Central memory CD4-positive, alpha-beta T cell (primary cell): ENCODE measurements at regions not wholly inside any gene's neighbourhood (a gene's known extent, or its start where the extent isn't known, plus 50 kb on each side); places are given as distances from the start of the nearest gene placed in this dataset.

Source experiments
- DNase-seq: peaks from one replicate; pipeline ENCODE4 v3.0.0; 2022

DNA sequence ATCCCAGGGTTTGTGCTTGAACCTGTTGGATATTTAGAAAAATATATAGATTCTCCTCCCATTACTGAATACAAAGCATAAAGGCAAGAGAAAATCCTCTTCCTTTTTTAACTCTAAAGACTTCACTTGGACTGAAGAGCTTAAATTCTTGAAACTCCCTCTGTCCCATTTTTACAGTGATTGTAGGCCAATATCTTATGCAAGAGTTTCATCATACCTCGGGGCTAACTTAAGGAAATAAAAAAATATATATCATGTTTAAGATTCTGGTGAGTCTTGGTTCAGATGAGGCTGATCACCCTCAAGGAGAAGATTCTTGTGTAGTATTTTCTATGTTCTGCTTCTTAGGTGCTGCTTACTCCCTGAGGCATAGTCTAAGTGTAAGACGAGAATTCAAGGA, 1449.6 kb downstream of the C4orf33 start:
- DNase-seq: no peak

GRCh38 chr4:130559268-130559667, 1463.3 kb downstream of the C4orf33 start:
- no peak for DNase-seq

DNA sequence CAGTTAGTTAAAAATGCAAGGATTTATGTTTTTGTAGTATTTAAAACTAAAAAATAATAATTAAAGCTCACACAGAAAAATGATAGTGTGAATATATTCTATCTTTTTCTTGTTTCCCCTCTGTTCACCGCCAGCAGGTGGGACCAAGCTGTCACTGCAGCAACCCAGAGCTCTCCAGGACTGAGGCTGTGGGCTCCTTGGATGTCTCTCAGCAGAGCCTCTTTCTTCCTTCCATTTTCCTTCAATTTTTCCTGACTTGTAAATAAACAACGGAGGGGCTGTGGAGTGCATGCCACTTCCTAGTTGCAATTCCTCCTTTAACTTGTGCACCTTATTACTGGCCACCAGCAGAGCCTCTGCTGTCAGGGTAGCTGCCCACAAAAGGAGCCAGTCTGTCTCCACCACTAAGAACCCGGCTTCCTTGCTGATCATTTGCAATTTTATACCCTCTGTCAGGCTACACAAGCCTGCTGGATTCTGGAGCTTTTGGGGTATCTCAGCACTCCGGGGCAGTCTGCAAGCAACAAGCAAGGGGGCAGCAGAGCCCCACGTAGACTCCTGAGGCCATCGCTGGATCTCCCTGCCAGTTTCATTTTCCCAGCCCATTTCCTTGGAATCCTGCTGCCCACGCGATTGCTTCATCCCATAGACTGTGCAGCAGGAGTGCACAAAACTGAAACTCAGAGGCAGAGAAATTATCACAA, 1467.4 kb downstream of the C4orf33 start:
- DNase-seq: no peak

DNA sequence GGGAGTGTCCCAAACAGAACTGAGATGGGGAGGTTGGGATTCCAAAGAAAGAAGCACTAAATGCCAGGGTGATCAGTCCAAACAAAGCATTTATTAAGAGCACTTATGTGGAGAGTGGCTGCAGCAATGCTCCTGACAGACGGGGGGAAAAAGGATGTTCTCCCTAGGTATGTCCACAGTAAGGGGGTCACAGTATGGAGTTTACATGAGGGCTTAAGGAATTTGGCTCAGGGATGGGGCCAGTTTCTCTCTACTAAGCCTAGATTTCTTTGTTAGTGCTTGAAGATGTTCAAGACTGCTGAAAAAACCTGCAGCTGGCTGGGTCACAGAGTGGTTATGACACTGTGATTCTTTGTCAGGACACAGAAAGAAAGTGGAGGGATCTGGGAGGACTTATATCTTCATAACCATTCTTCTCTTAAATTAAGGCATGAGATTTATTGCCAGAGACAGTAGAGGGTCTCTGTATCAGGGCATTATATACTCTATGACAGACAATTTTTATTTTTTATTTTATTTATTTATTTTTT, 1468.0 kb downstream of the C4orf33 start:
- no peak for DNase-seq

- no peak for DNase-seq
Observed at GRCh38 chr4:130568746-130569145, 1472.8 kb downstream of the C4orf33 start.

GRCh38 chr4:130573742-130574141, 1477.8 kb downstream of the C4orf33 start:
- DNase-seq: no peak

- DNase-seq: no peak
Observed at GRCh38 chr4:130574215-130574614, 1478.3 kb downstream of the C4orf33 start.

GRCh38 chr4:130576218-130576617, 1480.3 kb downstream of the C4orf33 start:
- no peak for DNase-seq

GRCh38 chr4:130591091-130591490, 1495.1 kb downstream of the C4orf33 start:
- DNase-seq: no peak

GRCh38 chr4:130600706-130601105, 1504.8 kb downstream of the C4orf33 start:
- DNase-seq: no peak

GRCh38 chr4:130603043-130603442, 1507.1 kb downstream of the C4orf33 start:
- DNase-seq: no peak

GRCh38 chr4:130608121-130608520, 1512.2 kb downstream of the C4orf33 start:
- no peak for DNase-seq

DNA sequence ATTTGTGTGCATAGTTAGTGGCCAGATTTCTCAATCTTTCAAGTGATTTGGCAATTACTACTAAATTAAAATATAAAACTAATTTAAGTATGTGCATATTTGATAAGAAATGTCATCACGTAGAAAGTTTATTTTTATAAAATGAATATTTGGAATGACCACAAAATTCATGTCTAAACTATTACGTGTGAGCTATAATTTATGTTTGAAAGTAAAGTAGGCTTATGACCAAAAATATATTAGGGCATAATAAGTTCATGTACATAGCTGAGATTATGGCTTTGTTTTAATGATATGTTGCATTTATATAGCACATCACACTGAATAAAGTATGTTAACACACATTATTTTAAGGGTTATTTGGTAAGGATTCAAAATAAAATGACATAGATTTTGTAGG, 1532.6 kb downstream of the C4orf33 start:
- no peak for DNase-seq

DNA sequence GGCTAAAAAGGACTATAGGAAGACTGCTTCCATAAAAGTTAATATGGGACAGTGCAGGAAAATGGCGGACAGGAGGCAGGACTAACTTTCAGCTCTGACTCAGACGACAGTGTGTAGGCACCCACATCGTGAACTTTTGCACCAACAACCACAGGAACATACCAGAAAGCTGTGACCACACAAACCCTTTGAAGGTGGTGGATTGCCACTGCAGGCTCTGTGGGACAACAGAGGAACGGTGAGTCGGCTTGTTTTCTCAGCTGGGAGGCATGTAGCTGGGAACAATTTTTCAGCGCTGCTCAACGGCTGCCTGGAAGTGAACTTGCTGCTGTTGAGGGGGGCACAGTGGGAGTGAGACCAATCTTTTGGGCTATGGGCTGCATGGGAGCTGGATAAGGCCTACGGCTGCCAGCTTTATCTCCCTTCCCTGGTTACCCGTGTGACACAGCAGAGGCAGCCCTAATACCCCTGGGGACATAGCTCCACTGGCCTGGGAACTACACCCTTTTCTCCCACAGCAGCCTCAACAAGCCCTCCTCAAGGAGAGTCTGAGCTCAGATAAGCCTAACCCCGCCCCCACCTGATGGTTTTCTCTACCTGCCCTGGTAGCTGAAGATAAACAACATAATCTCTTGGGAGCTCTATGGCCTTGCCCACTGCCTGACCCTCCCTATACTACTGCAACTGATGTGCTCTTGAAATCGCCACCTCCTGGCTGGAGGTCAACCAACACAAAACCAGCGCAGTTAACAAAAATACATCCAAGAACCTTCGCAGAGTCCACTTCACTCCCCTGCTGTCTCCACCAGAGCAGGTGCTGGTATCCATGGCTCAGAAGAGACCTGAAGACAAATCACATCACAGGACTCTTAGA, 1537.0 kb downstream of the C4orf33 start:
- DNase-seq: no peak

DNA sequence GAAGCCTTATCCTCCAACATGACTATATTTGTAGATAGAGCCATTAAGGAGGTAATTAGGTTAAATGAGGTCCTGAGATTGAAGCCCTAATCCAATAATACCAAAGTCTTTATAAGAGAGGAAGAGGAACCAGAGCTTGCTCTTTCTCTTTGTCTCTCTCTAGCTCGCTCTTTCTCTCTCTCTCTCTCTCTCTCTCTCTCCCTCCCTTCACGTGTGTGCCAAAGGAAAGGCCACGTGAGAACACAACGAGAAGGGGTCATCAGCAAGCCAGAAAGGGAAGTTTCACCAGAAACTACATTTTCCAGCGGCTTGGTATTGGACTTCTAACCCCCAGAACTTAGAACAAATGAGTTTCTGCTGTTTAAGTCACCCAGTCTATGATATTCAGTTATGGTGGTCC, 1540.5 kb downstream of the C4orf33 start:
- no peak for DNase-seq

DNA sequence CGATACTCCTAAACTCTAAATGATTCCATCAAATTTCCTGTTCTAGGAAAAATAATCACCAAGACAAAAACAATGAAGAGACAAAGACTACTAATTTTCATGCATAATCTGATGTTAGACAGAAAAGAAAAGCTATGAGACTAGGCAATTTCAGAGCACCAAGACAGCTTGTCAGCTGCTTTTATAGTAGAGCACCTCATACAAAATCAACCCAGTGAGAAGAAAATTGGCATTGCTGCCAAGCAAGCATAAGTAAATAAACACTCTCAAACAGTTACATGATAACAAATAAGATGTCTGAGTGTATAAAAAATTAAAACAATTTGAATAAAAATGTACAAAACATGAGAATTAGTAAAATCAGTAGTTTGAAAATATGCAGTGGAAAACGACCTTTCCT, 1544.6 kb downstream of the C4orf33 start:
- no peak for DNase-seq

- no peak for DNase-seq
Observed at GRCh38 chr4:130646886-130647285, 1550.9 kb downstream of the C4orf33 start.

- no peak for DNase-seq
Observed at GRCh38 chr4:130648570-130648969, 1552.6 kb downstream of the C4orf33 start.

GRCh38 chr4:130653842-130654241, 1557.9 kb downstream of the C4orf33 start:
- DNase-seq: no peak

DNA sequence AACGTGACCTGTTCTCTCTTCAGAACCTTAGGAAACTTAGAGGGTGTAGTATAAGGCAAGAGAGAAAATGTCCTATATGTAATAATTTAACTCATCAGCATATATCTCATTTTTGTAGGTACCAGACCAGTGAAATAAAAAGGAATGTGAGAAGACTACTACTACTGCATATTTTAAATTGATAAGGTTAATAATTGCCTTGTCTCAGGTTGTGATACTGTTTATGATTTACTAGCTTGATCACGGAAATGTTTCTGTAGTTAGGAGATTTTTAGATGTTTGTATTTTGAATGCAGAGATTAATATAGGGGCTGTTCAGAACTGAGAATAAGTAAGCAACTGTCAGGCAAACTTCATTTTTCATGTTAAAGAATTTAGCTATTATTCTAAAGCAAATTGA, 1563.4 kb downstream of the C4orf33 start:
- no peak for DNase-seq

DNA sequence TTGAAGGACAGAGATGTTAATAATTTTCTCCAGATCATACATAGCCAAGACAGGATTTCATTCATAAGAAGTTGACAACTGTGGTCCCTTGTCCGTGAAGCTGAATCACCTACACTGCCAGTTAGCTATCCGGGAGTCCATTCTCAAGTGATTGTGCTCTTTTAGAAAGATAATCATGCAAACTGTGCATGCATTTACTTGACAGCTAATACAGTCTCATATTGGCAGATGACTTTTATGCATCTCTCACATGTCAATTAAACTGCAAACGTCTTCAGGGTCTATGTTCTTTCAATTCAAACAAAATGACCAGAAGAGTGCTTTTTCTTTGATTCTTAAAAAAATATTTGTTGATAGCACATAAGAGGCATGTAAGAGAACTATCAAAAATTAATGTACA, 1572.9 kb downstream of the C4orf33 start:
- DNase-seq: no peak

DNA sequence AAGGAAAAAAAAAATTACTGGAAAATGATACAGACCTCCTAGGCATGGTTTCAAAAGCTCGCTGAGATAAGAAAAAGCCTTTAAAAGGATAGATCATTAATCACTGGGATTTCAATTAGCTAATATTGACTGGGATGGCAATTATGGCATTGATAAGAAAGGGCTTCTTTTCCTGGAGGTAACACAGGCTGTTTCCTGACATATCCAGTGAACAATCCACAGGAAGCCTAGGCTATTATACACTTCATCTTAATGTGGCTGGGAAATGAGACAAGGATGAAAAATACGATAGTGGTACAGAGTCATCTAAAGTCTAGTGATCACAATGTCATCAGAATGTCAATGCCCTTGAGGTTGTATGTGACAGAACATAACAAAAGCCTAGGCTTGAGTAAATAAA, 1579.3 kb downstream of the C4orf33 start:
- no peak for DNase-seq

DNA sequence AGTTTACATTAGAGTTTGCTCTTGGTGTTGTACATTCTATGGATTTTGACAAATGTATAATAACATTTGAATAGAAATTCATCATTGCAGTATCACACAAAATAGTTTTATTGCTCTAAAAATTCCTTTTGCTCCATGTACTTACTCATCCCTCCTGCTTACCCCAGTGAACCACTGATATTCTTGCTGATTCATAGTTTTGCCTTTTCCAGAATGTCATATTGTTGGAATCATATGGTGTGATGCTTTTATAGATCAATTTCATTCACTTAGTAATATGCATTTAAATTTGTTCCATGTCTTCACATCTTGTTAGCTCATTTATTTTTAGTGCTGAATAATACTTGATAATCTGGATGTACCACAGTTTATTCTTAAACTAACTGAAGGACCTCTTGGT, 1593.2 kb downstream of the C4orf33 start:
- DNase-seq: no peak

DNA sequence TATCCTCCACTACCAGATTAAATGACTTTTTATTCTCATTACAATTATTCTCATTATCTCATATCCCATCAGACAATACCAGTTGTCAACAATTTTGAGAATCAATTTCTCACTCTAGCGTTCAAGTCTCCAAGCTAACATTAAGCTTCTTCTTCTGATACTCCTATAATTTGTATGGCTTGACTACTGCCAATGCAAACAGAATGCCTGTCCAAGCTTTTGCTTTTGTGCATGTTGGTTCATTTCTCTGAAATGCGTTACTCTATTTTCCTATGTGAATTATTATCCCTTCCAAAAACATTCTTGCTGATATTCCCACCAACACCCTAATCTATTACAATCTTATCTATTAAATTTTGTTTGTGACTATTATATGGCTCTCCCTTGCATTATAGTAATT, 1602.3 kb downstream of the C4orf33 start:
- no peak for DNase-seq
